ENCODE measurements at regions not wholly inside any gene's neighbourhood (a gene's known extent, or its start where the extent isn't known, plus 50 kb on each side); places are given as distances from the start of the nearest gene placed in this dataset.
A peak's percentile ranks its signal among the peaks of the same experiment; 100 is the strongest.

DNA sequence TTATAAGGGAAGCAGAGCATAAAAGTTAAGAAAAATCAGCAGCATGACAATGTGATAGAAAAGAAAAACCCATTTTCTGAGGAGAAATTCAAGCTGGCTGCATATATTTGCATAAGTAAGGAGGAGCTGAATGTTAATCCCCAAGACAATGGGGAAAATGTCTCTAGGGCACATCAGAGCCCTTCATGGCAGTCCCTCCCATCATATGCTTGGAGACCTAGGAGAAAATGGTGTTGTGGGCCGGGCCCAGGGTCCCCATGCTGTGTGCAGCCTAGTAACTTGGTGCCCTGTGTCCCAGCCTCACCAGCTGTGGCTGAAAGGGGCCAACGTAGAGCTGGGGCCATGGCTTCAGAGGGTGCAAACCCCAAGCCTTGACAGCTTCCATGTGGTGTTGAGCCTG is 100.6 kb upstream of the PLPPR4 start:
- Histone ChIP-seq H3K9me3 (ENCODE audit: control insufficient read depth, insufficient read depth, low read depth, low read length) (no peaks in the 10 kb centered on the region), H2AFZ (ENCODE audit: low read length) (no peak overlapping the region), H3K79me2 (ENCODE audit: control insufficient read depth, insufficient read depth, low read length) (no peaks in the 10 kb centered on the region), H3K27ac (ENCODE audit: insufficient read depth, low read length) (no peak overlapping the region), H3K9ac (ENCODE audit: insufficient read depth, low read length) (no peak overlapping the region), H4K20me1 (ENCODE audit: control insufficient read depth, extremely low read depth, insufficient read depth, low read length) (no peaks in the 10 kb centered on the region), H3K27me3 (ENCODE audit: control insufficient read depth, insufficient read depth, low read length) (no peaks in the 10 kb centered on the region), H3K4me2 (ENCODE audit: extremely low read depth, insufficient read depth, low read length) (no peak overlapping the region), H3K36me3 (ENCODE audit: control insufficient read depth, insufficient read depth, low read length) (no peaks in the 10 kb centered on the region), H3K4me1 (ENCODE audit: control insufficient read depth, extremely low read depth, insufficient read depth, low read length) (no peaks in the 10 kb centered on the region), H3K4me3 (replicated peaks in 1 of 4; ENCODE audit: control extremely low read depth in 1 of 4, insufficient read depth in 1 of 4, low read depth in 3 of 4, low read length in 4 of 4) (no peak overlapping the region)
- no peak for DNase-seq (ENCODE audit: low read depth in 2 of 2)
- TF ChIP-seq, protein P1, sequence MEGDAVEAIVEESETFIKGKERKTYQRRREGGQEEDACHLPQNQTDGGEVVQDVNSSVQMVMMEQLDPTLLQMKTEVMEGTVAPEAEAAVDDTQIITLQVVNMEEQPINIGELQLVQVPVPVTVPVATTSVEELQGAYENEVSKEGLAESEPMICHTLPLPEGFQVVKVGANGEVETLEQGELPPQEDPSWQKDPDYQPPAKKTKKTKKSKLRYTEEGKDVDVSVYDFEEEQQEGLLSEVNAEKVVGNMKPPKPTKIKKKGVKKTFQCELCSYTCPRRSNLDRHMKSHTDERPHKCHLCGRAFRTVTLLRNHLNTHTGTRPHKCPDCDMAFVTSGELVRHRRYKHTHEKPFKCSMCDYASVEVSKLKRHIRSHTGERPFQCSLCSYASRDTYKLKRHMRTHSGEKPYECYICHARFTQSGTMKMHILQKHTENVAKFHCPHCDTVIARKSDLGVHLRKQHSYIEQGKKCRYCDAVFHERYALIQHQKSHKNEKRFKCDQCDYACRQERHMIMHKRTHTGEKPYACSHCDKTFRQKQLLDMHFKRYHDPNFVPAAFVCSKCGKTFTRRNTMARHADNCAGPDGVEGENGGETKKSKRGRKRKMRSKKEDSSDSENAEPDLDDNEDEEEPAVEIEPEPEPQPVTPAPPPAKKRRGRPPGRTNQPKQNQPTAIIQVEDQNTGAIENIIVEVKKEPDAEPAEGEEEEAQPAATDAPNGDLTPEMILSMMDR (conservative IDR thresholded peaks at IDR 0.05 in 1 of 2, IDR thresholded peaks at IDR 0.05 in 1 of 2; ENCODE audit: low read depth in 1 of 2, low read length in 2 of 2) = no peak
- TF ChIP-seq EZH2 (IDR thresholded peaks at IDR 0.05; ENCODE audit: low read length, missing control alignments) = no peak

DNA sequence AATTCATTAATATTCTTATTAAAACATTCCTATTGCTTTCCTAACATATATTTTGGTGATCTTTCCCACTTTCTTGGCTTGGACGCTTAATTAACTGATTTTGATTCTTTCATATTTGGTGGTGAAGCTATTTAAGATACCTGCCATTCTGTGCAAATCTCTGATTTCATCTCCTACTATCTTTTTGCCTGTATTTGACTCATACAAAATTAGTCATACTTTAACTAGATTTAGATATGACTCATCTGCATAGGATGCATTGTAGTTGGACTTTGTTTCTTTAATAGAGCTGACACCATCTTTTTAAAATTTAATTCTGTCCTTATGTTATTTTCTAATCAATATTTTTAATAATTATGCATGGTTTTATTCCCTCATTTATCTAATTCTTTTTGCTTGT is 93.8 kb upstream of the PLPPR4 start:
- H3K27me3 ChIP-seq (ENCODE audit: control insufficient read depth, insufficient read depth, low read length) = no peaks in the 10 kb centered on the region
- H3K4me1 ChIP-seq (ENCODE audit: control insufficient read depth, extremely low read depth, insufficient read depth, low read length) = peaks cover 3% of the 10 kb centered on the region
- TF ChIP-seq EZH2 (IDR thresholded peaks at IDR 0.05; ENCODE audit: low read length, missing control alignments) = no peak
- TF ChIP-seq, protein P1 (conservative IDR thresholded peaks at IDR 0.05 in 1 of 2, IDR thresholded peaks at IDR 0.05 in 1 of 2; ENCODE audit: low read depth in 1 of 2, low read length in 2 of 2) = no peak
- no peaks in the 10 kb centered on the region for H3K79me2 ChIP-seq (ENCODE audit: control insufficient read depth, insufficient read depth, low read length)
- H2AFZ ChIP-seq (ENCODE audit: low read length) = no peak overlapping the region
- no peaks in the 10 kb centered on the region for H4K20me1 ChIP-seq (ENCODE audit: control insufficient read depth, extremely low read depth, insufficient read depth, low read length)
- no peak overlapping the region for H3K4me2 ChIP-seq (ENCODE audit: extremely low read depth, insufficient read depth, low read length)
- no peak overlapping the region for H3K4me3 ChIP-seq (replicated peaks in 1 of 4; ENCODE audit: control extremely low read depth in 1 of 4, insufficient read depth in 1 of 4, low read depth in 3 of 4, low read length in 4 of 4)
- no peak overlapping the region for H3K27ac ChIP-seq (ENCODE audit: insufficient read depth, low read length)
- H3K9me3 ChIP-seq (ENCODE audit: control insufficient read depth, insufficient read depth, low read depth, low read length) = no peaks in the 10 kb centered on the region
- DNase-seq (ENCODE audit: low read depth in 2 of 2) = peak; percentile 39 to 69
- H3K9ac ChIP-seq (ENCODE audit: insufficient read depth, low read length) = no peak overlapping the region
- H3K36me3 ChIP-seq (ENCODE audit: control insufficient read depth, insufficient read depth, low read length) = no peaks in the 10 kb centered on the region

- H3K4me2 ChIP-seq (ENCODE audit: extremely low read depth, insufficient read depth, low read length) = no peak overlapping the region
These were observed 93.0 kb upstream of the PLPPR4 start for GRCh38 chr1:99171184-99171813.

More at GRCh38 chr1:99171184-99171813, 93.0 kb upstream of the PLPPR4 start:
- H3K36me3 ChIP-seq (ENCODE audit: control insufficient read depth, insufficient read depth, low read length) = no peaks in the 10 kb centered on the region
- H2AFZ ChIP-seq (ENCODE audit: low read length) = no peak overlapping the region
- TF ChIP-seq, protein P1 (conservative IDR thresholded peaks at IDR 0.05 in 1 of 2, IDR thresholded peaks at IDR 0.05 in 1 of 2; ENCODE audit: low read depth in 1 of 2, low read length in 2 of 2) = no peak
- no peak for TF ChIP-seq EZH2 (IDR thresholded peaks at IDR 0.05; ENCODE audit: low read length, missing control alignments)
- no peaks in the 10 kb centered on the region for H3K9me3 ChIP-seq (ENCODE audit: control insufficient read depth, insufficient read depth, low read depth, low read length)
- H3K4me1 ChIP-seq (ENCODE audit: control insufficient read depth, extremely low read depth, insufficient read depth, low read length) = peaks cover 3% of the 10 kb centered on the region
- H3K79me2 ChIP-seq (ENCODE audit: control insufficient read depth, insufficient read depth, low read length) = no peaks in the 10 kb centered on the region
- no peak overlapping the region for H3K9ac ChIP-seq (ENCODE audit: insufficient read depth, low read length)
- H3K27ac ChIP-seq (ENCODE audit: insufficient read depth, low read length) = no peak overlapping the region
- no peaks in the 10 kb centered on the region for H3K27me3 ChIP-seq (ENCODE audit: control insufficient read depth, insufficient read depth, low read length)
- no peak for DNase-seq (ENCODE audit: low read depth in 2 of 2)
- no peaks in the 10 kb centered on the region for H4K20me1 ChIP-seq (ENCODE audit: control insufficient read depth, extremely low read depth, insufficient read depth, low read length)
- H3K4me3 ChIP-seq (replicated peaks in 1 of 4; ENCODE audit: control extremely low read depth in 1 of 4, insufficient read depth in 1 of 4, low read depth in 3 of 4, low read length in 4 of 4) = no peak overlapping the region
